ENCODE measurements at regions not wholly inside any gene's neighbourhood (a gene's known extent, or its start where the extent isn't known, plus 50 kb on each side); places are given as distances from the start of the nearest gene placed in this dataset.
"Not testable (repeated sequence)": the region's sequence is repeated elsewhere in the genome, so short reads cannot be mapped to it uniquely, and the experiment has no call there.

- no peak for TF ChIP-seq CTCF (IDR thresholded peaks at IDR 0.05; ENCODE audit: insufficient read depth, low read depth, low read length, missing control alignments)
- no peak for DNase-seq (ENCODE audit: low read depth)
- H3K4me3 ChIP-seq (ENCODE audit: low read depth, low read length), result no peak overlapping the region
These were observed 122.9 kb upstream of the PDE7B start for GRCh38 chr6:135728589-135728988.

- H3K4me3 ChIP-seq (ENCODE audit: low read depth, low read length), result no peak overlapping the region
These were observed 120.4 kb upstream of the PDE7B start for GRCh38 chr6:135731116-135731515.

GRCh38 chr6:135736351-135736750 lies 115.2 kb upstream of the PDE7B start:
- not testable (repeated sequence) for H3K4me3 ChIP-seq (ENCODE audit: low read depth, low read length); DNase-seq (ENCODE audit: low read depth)

More at GRCh38 chr6:135731116-135731515, 120.4 kb upstream of the PDE7B start:
- TF ChIP-seq CTCF (IDR thresholded peaks at IDR 0.05; ENCODE audit: insufficient read depth, low read depth, low read length, missing control alignments), result no peak
- DNase-seq (ENCODE audit: low read depth), result no peak

GRCh38 chr6:135738636-135739035 lies 112.9 kb upstream of the PDE7B start:
- TF ChIP-seq CTCF (IDR thresholded peaks at IDR 0.05; ENCODE audit: insufficient read depth, low read depth, low read length, missing control alignments), result no peak
- DNase-seq (ENCODE audit: low read depth), result no peak
- no peak overlapping the region for H3K4me3 ChIP-seq (ENCODE audit: low read depth, low read length)

- no peak for TF ChIP-seq CTCF (IDR thresholded peaks at IDR 0.05; ENCODE audit: insufficient read depth, low read depth, low read length, missing control alignments)
- DNase-seq (ENCODE audit: low read depth), result no peak
These were observed 112.2 kb upstream of the PDE7B start for GRCh38 chr6:135739288-135739687.

GRCh38 chr6:135740580-135740979 lies 110.9 kb upstream of the PDE7B start:
- H3K4me3 ChIP-seq (ENCODE audit: low read depth, low read length), result no peak overlapping the region
- TF ChIP-seq CTCF (IDR thresholded peaks at IDR 0.05; ENCODE audit: insufficient read depth, low read depth, low read length, missing control alignments), result no peak
- no peak for DNase-seq (ENCODE audit: low read depth)

More at GRCh38 chr6:135739288-135739687, 112.2 kb upstream of the PDE7B start:
- H3K4me3 ChIP-seq (ENCODE audit: low read depth, low read length), result no peak overlapping the region

- no peak for TF ChIP-seq CTCF (IDR thresholded peaks at IDR 0.05; ENCODE audit: insufficient read depth, low read depth, low read length, missing control alignments)
- no peak overlapping the region for H3K4me3 ChIP-seq (ENCODE audit: low read depth, low read length)
- no peak for DNase-seq (ENCODE audit: low read depth)
These were observed 108.0 kb upstream of the PDE7B start for GRCh38 chr6:135743476-135743875.
